ENCODE measurements at regions not wholly inside any gene's neighbourhood (a gene's known extent, or its start where the extent isn't known, plus 50 kb on each side); places are given as distances from the start of the nearest gene placed in this dataset.
"Not testable (repeated sequence)": the region's sequence is repeated elsewhere in the genome, so short reads cannot be mapped to it uniquely, and the experiment has no call there.

- no peak for DNase-seq (ENCODE audit: low spot score)
These were observed 82.4 kb upstream of the FGGY start for GRCh38 chr1:59214248-59215208.

DNA sequence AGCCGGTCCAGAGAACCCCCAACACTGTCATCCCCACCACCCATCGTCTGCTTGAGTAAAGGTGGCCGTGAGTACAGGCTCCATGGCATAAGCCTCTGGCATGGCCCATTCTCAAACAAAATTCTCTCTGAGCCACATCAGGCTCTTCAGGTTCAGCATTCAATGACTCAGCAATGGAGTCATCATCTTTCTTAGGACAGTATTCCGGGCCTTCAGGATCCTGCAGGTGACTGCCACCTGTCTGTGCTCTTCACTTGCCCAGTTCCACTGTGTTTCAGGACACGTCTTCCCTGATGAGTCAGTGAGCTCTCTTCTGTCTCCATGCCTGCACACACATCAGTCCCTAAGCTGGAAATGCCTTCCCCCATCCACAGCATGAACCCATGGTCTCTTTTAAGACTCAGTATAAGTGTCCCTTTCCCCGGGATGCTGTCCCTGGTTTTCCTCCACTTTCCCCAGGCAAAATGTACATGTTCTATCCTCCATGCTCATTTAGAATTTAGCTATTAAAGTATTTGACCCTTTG, 81.1 kb upstream of the FGGY start:
- DNase-seq (ENCODE audit: low spot score), result no peak

DNA sequence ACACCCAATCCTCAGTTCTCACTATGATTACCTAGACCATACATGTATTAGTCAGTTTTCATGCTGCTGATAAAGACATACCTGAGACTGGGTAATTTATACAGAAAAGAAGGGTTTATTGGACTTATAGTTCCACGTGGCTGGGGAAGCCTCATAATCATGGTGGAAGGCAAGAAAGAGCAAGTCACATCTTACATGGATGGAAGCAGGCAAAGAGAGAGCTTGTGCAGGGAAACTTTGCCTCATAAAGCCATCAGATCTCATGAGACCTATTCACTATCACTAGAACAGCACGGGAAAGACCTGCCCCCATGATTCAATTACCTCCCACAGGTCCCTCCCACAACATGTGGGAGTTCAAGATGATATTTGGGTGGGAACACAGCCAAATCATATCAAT, 79.5 kb upstream of the FGGY start:
- not testable (repeated sequence) for DNase-seq (ENCODE audit: low spot score)

DNA sequence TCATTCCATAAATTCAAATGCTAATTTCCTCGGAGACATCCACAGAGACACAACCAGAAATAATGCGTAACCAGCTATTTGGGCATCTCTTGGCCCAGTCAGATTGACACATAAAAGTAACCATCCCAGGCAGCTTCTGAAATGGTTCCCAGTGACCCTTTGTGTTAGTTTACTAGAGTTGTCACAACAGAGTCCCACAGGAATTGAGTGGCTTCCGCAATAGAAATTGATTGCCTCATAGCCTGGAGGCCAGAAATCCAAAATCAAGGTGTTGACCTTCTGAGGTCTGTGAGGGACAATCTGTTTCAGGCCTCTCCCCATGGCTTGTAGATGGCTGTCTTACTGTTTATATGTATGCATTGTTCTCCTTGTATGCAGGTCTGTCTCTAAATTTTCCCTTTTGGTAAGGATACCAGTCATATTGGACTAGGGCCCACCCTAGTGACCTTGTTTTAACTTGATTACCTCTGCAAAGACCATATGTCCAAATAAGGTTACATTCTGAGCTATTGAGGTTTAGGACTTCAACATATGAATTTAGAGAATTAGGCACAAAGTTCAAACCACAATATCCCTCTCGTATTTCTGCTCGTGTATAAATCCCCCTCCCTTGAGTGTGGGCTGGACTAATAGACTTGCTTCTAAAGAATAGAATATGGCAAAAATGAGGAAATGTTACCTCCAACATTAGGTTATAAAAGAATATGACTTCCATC, 78.2 kb upstream of the FGGY start:
- no peak for DNase-seq (ENCODE audit: low spot score)

DNA sequence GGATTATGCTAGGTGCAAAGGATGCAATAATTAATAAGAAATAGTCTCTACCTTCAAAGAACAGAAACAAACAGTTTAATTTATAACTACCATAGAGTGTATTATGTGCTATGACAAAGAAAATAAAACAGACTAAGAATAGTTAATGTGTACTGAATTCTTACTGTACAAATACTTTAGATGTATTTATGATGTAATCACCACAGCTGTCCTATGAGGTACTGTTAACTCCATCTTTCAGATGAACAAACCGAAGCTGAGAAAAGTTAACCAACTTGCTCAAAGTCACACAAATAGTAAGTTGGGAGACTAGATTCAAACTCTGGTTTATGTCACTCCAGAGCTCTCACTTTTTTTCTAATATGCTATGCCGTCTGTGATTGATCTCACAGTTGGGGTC, 77.0 kb upstream of the FGGY start:
- DNase-seq (ENCODE audit: low spot score), result no peak

- DNase-seq (ENCODE audit: low spot score), result no peak
These were observed 76.5 kb upstream of the FGGY start for GRCh38 chr1:59220356-59220755.

DNA sequence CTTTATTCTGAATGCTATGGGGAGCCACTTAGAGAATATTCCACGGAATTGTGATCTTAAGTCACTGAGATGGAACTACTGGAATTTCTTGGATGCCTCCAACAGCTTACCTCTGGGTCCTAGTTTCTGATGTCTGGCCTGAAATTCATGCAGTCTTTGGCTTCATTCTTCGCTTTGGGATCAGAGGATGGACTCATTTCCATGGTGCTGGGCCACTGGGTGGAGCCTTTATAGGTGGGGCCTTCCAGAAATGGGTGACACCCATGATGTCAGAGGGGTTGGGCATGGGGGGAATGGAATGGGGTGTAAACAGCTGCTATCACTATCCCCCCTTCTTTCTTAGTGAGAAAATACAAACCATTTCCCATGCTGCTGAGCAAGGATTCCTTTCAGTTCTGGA, 73.7 kb upstream of the FGGY start:
- no peak for DNase-seq (ENCODE audit: low spot score)

DNA sequence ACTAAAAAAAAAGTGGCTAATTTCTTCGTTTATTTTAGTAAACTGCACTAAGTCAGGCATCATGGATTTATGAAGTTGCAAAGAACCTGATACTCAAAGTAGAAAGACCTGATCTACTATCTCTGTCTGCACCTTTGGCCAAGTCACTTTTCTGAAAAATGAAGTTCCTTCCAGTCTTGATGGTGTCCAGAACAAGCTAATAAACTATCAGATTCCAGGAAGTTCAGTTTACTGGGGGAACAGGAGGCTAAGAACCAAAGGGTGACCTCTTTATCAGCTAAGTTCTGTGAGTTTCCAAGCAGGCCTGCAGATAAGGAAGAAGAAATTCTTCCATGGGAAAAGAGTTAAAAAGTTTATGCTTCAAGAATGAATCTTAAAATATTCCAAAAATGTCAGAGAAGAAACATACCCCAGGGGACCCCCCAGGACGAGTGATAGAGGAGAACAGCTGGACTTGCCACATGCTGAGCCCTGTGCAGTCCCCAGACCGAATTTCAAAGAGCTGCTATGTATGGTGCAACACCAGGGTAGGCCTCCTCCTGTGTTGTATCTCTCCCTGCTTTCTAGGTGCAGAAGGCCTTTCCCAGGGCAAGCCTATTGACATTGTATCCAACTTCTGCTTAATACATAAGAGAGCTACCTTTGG, 72.8 kb upstream of the FGGY start:
- DNase-seq (ENCODE audit: low spot score), result no peak

GRCh38 chr1:59225594-59226316, 71.1 kb upstream of the FGGY start:
- no peak for DNase-seq (ENCODE audit: low spot score)

GRCh38 chr1:59229138-59229537, 67.8 kb upstream of the FGGY start:
- DNase-seq (ENCODE audit: low spot score), result no peak

DNA sequence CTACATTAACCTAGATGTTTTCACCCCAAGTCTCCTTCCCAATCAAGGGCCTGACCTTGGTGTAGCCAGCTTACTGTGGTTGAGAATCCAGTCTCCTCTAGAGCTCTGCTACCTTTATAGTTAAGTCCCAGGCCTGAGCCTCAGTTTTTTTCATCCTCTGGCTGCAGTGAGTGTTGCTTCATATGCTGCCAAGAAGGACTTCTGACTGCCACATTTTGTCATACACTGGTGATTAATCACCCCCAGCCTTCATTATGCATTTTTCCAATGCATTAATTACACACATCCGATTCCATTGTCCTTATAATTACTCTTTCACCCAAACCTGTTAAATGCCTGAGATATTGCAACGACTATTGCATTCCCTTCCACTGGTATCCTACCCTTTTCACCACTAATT, 66.3 kb upstream of the FGGY start:
- DNase-seq (ENCODE audit: low spot score), result no peak

DNA sequence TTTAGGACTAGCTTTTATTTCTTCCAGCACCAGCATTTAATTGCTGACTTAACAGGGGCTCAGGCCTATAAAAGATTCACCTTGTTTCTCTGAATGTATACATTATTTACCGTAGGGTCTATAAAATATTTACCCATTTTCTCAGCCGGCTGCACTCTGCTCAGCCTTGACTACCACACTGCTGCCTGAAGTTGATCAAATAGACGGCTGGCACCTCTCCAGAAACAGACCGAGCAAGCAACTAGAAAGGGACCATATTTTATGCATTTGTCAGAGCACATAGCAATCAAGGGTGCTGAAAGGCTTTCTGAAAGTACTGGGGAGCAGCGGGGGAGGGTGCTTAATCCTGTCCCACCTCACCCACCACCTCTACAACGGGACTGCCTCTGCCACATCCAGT, 64.7 kb upstream of the FGGY start:
- DNase-seq (ENCODE audit: low spot score), result no peak

- DNase-seq (ENCODE audit: low spot score), result no peak
These were observed 63.5 kb upstream of the FGGY start for GRCh38 chr1:59233444-59233843.

DNA sequence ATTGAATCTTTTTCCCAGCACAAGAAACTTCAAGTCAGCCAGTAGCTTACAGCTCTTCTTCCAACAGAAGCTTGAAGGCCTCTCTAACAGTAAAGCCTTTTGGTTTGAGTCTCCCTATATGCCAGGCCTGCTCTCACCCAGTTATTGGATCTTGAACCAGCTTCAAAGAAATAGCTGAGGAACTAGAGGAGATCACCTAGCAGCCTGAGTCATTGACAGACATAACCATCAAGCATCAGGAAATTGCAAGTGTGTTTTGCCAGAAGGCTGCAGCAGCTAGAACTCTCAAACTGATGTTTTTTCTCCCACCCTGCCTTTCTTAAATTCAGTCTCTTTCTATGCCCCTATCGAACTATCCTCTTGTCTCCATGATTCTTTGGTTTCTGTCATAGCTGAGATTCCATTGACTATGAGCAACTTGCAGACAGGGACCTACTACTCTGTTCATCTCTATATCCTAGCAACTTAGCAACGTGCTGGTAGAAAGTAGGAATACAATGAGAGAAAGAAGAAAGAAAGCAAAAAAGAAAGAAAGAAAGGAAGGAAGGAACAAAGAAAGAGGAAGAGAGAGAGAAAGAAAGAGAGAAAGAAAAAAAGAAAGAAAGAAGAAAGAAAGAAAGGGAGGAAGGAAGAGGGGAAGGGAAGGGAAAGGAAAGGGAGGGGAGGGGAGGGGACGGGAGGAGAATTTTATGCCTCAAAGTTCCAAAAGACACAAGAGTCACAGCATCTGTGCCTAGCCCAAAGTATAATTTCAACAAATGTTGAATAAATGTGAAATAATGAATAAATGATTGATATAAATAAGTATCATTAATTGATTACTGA, 60.0 kb upstream of the FGGY start:
- DNase-seq (ENCODE audit: low spot score), result no peak

DNA sequence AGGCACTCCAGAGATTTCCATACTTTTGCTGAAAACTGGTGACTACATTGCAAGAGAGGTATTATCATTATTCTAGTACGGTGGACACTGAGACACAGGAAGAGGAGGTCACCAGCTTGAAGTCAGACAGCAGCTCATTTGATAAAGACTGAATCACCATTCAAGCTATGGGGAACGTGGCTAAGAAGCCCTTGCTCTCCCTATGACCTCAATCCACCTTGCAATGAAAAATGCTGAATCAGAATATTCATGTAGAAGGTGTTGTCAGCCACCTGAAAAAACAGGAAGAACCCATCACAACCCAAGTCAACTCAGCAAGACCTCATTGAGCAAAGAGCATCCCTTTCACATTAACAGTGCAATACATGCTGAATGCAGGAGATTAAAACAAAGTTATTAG, 59.0 kb upstream of the FGGY start:
- DNase-seq (ENCODE audit: low spot score), result no peak

- no peak for DNase-seq (ENCODE audit: low spot score)
These were observed 58.5 kb upstream of the FGGY start for GRCh38 chr1:59238333-59238934.

DNA sequence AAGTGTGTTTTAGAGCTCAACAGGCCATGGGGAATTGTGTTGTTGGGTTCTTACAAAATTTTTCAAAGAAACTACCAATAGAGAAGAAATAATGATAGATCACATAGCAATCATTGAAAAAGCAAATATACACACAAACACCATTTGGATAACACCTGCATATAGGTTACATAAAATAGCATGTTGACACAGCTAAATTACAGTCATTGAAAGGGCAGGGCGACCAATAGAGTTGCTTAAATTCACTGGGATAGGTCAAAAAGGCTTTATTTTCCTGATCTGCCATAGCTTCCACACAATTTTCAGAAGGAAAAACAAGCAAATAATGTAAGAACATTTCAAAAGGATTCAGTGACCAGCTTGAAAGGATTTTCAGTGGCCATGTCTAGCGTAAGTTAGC, 57.9 kb upstream of the FGGY start:
- DNase-seq (ENCODE audit: low spot score), result no peak

DNA sequence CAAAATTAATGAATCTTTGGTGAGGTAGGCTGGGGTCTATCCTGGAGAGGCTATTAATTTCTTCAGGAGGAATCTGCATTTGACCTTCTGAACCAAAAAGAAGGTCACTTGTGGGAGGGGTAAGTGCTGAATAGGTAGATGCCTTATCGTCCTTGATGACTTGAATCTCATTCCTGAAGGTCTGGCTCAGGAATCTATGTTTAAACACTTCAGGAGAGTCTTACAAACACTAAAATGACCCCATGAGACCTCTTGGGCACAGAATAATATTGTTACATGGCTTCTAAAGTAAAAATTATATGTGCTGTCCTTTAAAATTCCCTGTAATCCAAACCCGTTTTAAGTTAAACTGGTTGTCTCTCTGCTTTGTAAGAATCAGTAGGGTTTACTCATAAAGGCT, 55.0 kb upstream of the FGGY start:
- DNase-seq (ENCODE audit: low spot score), result no peak

DNA sequence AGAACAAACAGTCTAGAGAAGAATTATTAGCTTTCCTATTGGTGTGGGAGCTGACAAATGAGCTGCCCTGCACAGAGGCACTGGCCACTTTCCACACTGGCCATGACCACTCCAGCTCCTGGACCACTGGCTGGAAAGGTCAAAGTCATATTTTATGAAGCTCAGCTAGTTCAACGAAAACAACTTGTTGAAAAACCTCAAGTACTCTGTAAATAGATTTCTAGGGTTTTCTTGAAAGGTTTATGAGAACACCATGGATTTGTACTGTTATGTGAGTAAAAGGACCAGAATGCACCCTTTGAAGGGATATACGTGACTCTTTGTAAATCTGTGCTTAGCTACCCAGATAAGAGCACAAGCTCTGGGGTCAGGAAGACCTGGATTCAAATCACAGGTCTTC, 54.5 kb upstream of the FGGY start:
- no peak for DNase-seq (ENCODE audit: low spot score)

GRCh38 chr1:59243550-59243949, 53.3 kb upstream of the FGGY start:
- no peak for DNase-seq (ENCODE audit: low spot score)

DNA sequence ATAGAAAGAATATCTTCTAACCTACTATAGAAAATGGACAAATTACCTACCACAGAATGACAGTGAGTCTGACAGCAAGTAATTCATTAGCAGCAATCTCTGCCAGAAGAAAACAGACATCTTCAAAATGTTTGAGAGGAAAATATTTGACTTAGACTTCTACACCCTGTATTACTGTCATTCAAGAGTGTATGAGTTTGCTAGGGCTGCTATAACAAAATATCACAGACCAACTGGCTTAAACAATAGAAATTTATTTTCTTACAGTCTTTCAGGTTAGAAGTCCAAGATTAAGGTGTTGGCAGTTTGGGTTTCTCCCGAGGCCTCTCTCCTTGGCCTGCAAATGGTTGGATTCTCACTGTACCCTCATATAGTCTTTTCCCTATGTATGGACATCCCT, 52.9 kb upstream of the FGGY start:
- DNase-seq (ENCODE audit: low spot score), result no peak
